Right lobe of liver (tissue), 4 donors: ENCODE measurements at regions not wholly inside any gene's neighbourhood (a gene's known extent, or its start where the extent isn't known, plus 50 kb on each side); places are given as distances from the start of the nearest gene placed in this dataset.

Experiments used
- POLR2A ChIP-seq: fragments of 450-650 bp; IDR thresholded peaks from one replicate; pipeline ENCODE4 v1.6.1; 2017; ENCODE audit warnings: antibody characterized with exemption, mild to moderate bottlenecking
- TF ChIP-seq, protein P1 (sequence below), 4 donors: fragments of 200-600 bp in 3 of 4; fragments of 450-650 bp in 1 of 4; IDR thresholded peaks; one replicate each; pipeline versions ENCODE4 v1.5.1 to v1.8.0; 2016 to 2022; ENCODE audit warnings: antibody characterized with exemption in 4 of 4, mild to moderate bottlenecking in 2 of 4
- donor health status: DM: no; HTN: no; CAD: no.
- donor health status: DM: no; HTN: no; CAD: no.
- donor health status: DM: no; HTN: yes; CAD: no.

DNA sequence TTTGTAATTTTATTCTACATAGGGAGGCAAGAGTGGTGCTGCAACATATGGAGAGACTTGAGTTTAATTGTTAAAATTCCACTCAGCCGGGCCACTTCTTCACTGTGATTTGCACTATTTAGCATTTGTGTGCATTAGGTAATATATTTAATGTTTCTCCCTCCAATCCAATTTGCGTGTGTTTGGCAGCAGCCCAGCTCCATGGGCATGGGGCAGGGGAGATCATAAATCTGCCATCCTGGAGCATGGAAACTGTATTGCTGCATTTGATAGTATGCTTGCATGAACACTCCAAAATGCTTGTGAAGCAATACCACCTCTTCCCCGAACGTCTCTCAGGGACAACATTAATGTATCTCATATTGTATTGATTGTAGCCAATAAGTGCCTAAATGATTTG is 339.1 kb upstream of the RBFOX1 start:
- no peak for TF ChIP-seq POLR2A
- TF ChIP-seq, protein P1, sequence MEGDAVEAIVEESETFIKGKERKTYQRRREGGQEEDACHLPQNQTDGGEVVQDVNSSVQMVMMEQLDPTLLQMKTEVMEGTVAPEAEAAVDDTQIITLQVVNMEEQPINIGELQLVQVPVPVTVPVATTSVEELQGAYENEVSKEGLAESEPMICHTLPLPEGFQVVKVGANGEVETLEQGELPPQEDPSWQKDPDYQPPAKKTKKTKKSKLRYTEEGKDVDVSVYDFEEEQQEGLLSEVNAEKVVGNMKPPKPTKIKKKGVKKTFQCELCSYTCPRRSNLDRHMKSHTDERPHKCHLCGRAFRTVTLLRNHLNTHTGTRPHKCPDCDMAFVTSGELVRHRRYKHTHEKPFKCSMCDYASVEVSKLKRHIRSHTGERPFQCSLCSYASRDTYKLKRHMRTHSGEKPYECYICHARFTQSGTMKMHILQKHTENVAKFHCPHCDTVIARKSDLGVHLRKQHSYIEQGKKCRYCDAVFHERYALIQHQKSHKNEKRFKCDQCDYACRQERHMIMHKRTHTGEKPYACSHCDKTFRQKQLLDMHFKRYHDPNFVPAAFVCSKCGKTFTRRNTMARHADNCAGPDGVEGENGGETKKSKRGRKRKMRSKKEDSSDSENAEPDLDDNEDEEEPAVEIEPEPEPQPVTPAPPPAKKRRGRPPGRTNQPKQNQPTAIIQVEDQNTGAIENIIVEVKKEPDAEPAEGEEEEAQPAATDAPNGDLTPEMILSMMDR (IDR thresholded peaks at IDR 0.05) = no peak
